H9 (cell line): ENCODE measurements at regions not wholly inside any gene's neighbourhood (a gene's known extent, or its start where the extent isn't known, plus 50 kb on each side); places are given as distances from the start of the nearest gene placed in this dataset.

ENCODE experiments used
- DNase-seq: peaks from one replicate; pipeline ENCODE4 v3.0.0-alpha.2; 2017
- H2AFZ ChIP-seq: one replicate; pipeline ENCODE4 v1.6.1; 2013; ENCODE audit warnings: mild to moderate bottlenecking, low read length, control low read depth, moderate library complexity
- H2AK5ac ChIP-seq: 2 replicates; pipeline ENCODE4 v1.6.1; 2013; ENCODE audit warnings: low read length, control low read depth, mixed read lengths; ENCODE audit not compliant: insufficient read length
- H2BK120ac ChIP-seq: one replicate; pipeline ENCODE4 v1.6.1; 2013; ENCODE audit warnings: low read depth, mild to moderate bottlenecking, low read length, control low read depth, inconsistent platforms; ENCODE audit not compliant: poor library complexity, severe bottlenecking
- H2BK12ac ChIP-seq: 2 replicates; pipeline ENCODE4 v1.6.1; 2013; ENCODE audit warnings: low read length, control low read depth, mixed read lengths, low read depth; ENCODE audit not compliant: insufficient read length
- H2BK15ac ChIP-seq: 2 replicates; pipeline ENCODE4 v1.6.1; 2013; ENCODE audit warnings: low read depth, low read length, control low read depth
- H2BK20ac ChIP-seq: one replicate; pipeline ENCODE4 v1.6.1; 2013; ENCODE audit warnings: low read depth, mild to moderate bottlenecking, low read length, control low read depth, inconsistent platforms; ENCODE audit not compliant: poor library complexity, severe bottlenecking
- H2BK5ac ChIP-seq: 2 replicates; pipeline ENCODE4 v1.6.1; 2013; ENCODE audit warnings: low read length, control low read depth, mixed read lengths; ENCODE audit not compliant: insufficient read length
- H3K14ac ChIP-seq: 2 replicates; pipeline ENCODE4 v1.6.1; 2013; ENCODE audit warnings: low read length, control low read depth; ENCODE audit not compliant: insufficient read depth
- H3K18ac ChIP-seq: 2 replicates; pipeline ENCODE4 v1.6.1; 2013; ENCODE audit warnings: low read depth, mild to moderate bottlenecking, mixed read lengths, low read length, control low read depth; ENCODE audit not compliant: insufficient read length
- H3K23ac ChIP-seq: 2 replicates; pipeline ENCODE4 v1.6.1; 2013; ENCODE audit warnings: low read length, control low read depth, mixed read lengths, low read depth; ENCODE audit not compliant: insufficient read length
- H3K23me2 ChIP-seq: 2 replicates; pipeline ENCODE4 v1.6.1; 2013; ENCODE audit warnings: low read depth, mild to moderate bottlenecking, mixed read lengths, low read length, control low read depth; ENCODE audit not compliant: insufficient read length, poor library complexity, severe bottlenecking
- H3K27ac ChIP-seq: 2 replicates; pipeline ENCODE4 v1.5.1; 2013; ENCODE audit warnings: low read length, control low read depth, mixed read lengths, low read depth; ENCODE audit not compliant: insufficient read length
- H3K27me3 ChIP-seq: 2 replicates; pipeline ENCODE4 v1.6.1; 2013; ENCODE audit warnings: low read length, control low read depth, inconsistent platforms; ENCODE audit not compliant: insufficient read depth
- H3K4ac ChIP-seq: 2 replicates; pipeline ENCODE4 v1.6.1; 2013; ENCODE audit warnings: low read depth, mild to moderate bottlenecking, control low read depth, inconsistent platforms, low read length, moderate library complexity
- H3K4me1 ChIP-seq: 2 replicates; pipeline ENCODE4 v1.6.1; 2013; ENCODE audit warnings: low read length, control low read depth, inconsistent platforms; ENCODE audit not compliant: insufficient read depth
- H3K4me2 ChIP-seq: 2 replicates; pipeline ENCODE4 v1.6.1; 2013; ENCODE audit warnings: low read length, control low read depth, mixed read lengths; ENCODE audit not compliant: insufficient read length, insufficient read depth
- H3K56ac ChIP-seq: 2 replicates; pipeline ENCODE4 v1.6.1; 2013; ENCODE audit warnings: low read depth, mild to moderate bottlenecking, mixed read lengths, low read length, control low read depth; ENCODE audit not compliant: insufficient read length
- H3K79me1 ChIP-seq: 2 replicates; pipeline ENCODE4 v1.6.1; 2013; ENCODE audit warnings: low read depth, mild to moderate bottlenecking, moderate library complexity, low read length, control low read depth, inconsistent platforms; ENCODE audit not compliant: insufficient read depth, poor library complexity, severe bottlenecking
- H3K79me2 ChIP-seq: 2 replicates; pipeline ENCODE4 v1.6.1; 2013; ENCODE audit warnings: low read length, control low read depth, inconsistent platforms; ENCODE audit not compliant: insufficient read depth
- H3K9ac ChIP-seq: 2 replicates; pipeline ENCODE4 v1.6.1; 2013; ENCODE audit warnings: low read length, control low read depth, mixed read lengths; ENCODE audit not compliant: insufficient read length; ENCODE audit errors: extremely low read depth
- H3K9me3 ChIP-seq: one replicate; pipeline ENCODE4 v1.6.1; 2013; ENCODE audit warnings: low read depth, low read length, inconsistent platforms; ENCODE audit not compliant: control insufficient read depth
- H3T11ph ChIP-seq: one replicate; pipeline ENCODE4 v1.6.1; 2013; ENCODE audit warnings: mild to moderate bottlenecking, low read length, control low read depth, inconsistent platforms
- H4K20me1 ChIP-seq: one replicate; pipeline ENCODE4 v1.6.1; 2013; ENCODE audit not compliant: control insufficient read depth, insufficient read length, insufficient read depth
- H4K5ac ChIP-seq: 2 replicates; pipeline ENCODE4 v1.6.1; 2013; ENCODE audit warnings: low read depth, mild to moderate bottlenecking, mixed read lengths, low read length, control low read depth; ENCODE audit not compliant: insufficient read length
- H4K8ac ChIP-seq: replicated peaks from 2 replicates; pipeline ENCODE4 v1.6.1; 2013; ENCODE audit warnings: low read length, control low read depth, mixed read lengths, low read depth; ENCODE audit not compliant: insufficient read length
- H4K91ac ChIP-seq: 2 replicates; pipeline ENCODE4 v1.6.1; 2013; ENCODE audit warnings: low read depth, mild to moderate bottlenecking, moderate library complexity, mixed read lengths, low read length, control low read depth; ENCODE audit not compliant: insufficient read length
- H3K27ac Mint-ChIP-seq, 3 experiments: 2 replicates in 2 of 3; 3 replicates in 1 of 3; pipeline ENCODE4 v1.8.0; 2020 to 2021; ENCODE audit warnings: mixed read lengths in 3 of 3, mild to moderate bottlenecking in 1 of 3, moderate library complexity in 1 of 3
- H3K27me3 Mint-ChIP-seq: 2 replicates; pipeline ENCODE4 v1.8.0; 2021; ENCODE audit warnings: low read depth, mild to moderate bottlenecking, moderate library complexity, mixed read lengths
- H3K36me3 Mint-ChIP-seq, 3 experiments: 2 replicates in 2 of 3; 3 replicates in 1 of 3; pipeline ENCODE4 v1.8.0; 2020 to 2021; ENCODE audit warnings: low read depth in 3 of 3, mixed read lengths in 3 of 3; ENCODE audit not compliant: insufficient read depth in 1 of 3
- H3K4me1 Mint-ChIP-seq, 2 experiments: 2 replicates each; pipeline ENCODE4 v1.8.0; 2020; ENCODE audit warnings: mixed read lengths in 2 of 2
- H3K4me3 Mint-ChIP-seq, 2 experiments: 2 replicates in 1 of 2; 3 replicates in 1 of 2; pipeline ENCODE4 v1.8.0; 2020 to 2021; ENCODE audit warnings: mild to moderate bottlenecking in 2 of 2, mixed read lengths in 2 of 2, moderate library complexity in 1 of 2
- H3K9me3 Mint-ChIP-seq, 2 experiments: 2 replicates in 1 of 2; 3 replicates in 1 of 2; pipeline ENCODE4 v1.8.0; 2020; ENCODE audit warnings: mild to moderate bottlenecking in 2 of 2, mixed read lengths in 2 of 2, moderate library complexity in 1 of 2
- CTCF ChIP-seq: fragments of 200-600 bp; sonication (generic); conservative IDR thresholded peaks from 3 replicates; pipeline ENCODE4 v1.8.0; 2021; ENCODE audit warnings: antibody characterized with exemption, mild to moderate bottlenecking
- WGBS: extraction: QIAGEN DNeasy Blood & Tissue Kit; methylation state at CpG from one replicate; pipeline ENCODE4 v1.1.7; 2013; ENCODE audit warnings: missing lambda C conversion rate, low lambda C conversion rate, mixed read lengths; ENCODE audit not compliant: insufficient read length; ENCODE audit errors: extremely low coverage; 5-methylcytosine and 5-hydroxymethylcytosine counted together

- Histone ChIP-seq H3T11ph (no peak overlapping the region), H2BK20ac (no peak overlapping the region), H3K27me3 (no peaks in the 10 kb centered on the region), H4K5ac (no peak overlapping the region), H3K23me2 (no peaks in the 10 kb centered on the region), H3K56ac (no peak overlapping the region), H3K4me1 (no peaks in the 10 kb centered on the region), H3K27ac (no peak overlapping the region), H2AK5ac (no peak overlapping the region), H4K8ac (no peak overlapping the region), H2BK5ac (no peak overlapping the region), H3K23ac (no peak overlapping the region), H3K18ac (no peak overlapping the region), H3K14ac (no peak overlapping the region), H2BK120ac (no peak overlapping the region), H2AFZ (no peak overlapping the region), H3K79me1 (no peaks in the 10 kb centered on the region), H3K9me3 (no peaks in the 10 kb centered on the region), H4K20me1 (no peaks in the 10 kb centered on the region), H4K91ac (no peak overlapping the region), H3K79me2 (no peaks in the 10 kb centered on the region), H2BK12ac (no peak overlapping the region), H2BK15ac (no peak overlapping the region), H3K4me2 (no peak overlapping the region), H3K4ac (no peak overlapping the region), H3K9ac (no peak overlapping the region)
- TF ChIP-seq CTCF, result no peak
- Mint-ChIP-seq H3K27me3 (peaks cover 12% of the 10 kb centered on the region), H3K4me3 (no peak overlapping the region), H3K9me3 (no peaks in the 10 kb centered on the region), H3K27ac (no peak overlapping the region), H3K4me1 (no peaks in the 10 kb centered on the region), H3K36me3 (no peaks in the 10 kb centered on the region)
- no CpG with 5 or more reads among the region's 5 CpGs for WGBS
- DNase-seq, result no peak
These were observed 82.0 kb upstream of the MROH9 start for GRCh38 chr1:170853302-170853701.
